ENCODE measurements at regions not wholly inside any gene's neighbourhood (a gene's known extent, or its start where the extent isn't known, plus 50 kb on each side); places are given as distances from the start of the nearest gene placed in this dataset.
"Not testable (repeated sequence)": the region's sequence is repeated elsewhere in the genome, so short reads cannot be mapped to it uniquely, and the experiment has no call there.

DNA sequence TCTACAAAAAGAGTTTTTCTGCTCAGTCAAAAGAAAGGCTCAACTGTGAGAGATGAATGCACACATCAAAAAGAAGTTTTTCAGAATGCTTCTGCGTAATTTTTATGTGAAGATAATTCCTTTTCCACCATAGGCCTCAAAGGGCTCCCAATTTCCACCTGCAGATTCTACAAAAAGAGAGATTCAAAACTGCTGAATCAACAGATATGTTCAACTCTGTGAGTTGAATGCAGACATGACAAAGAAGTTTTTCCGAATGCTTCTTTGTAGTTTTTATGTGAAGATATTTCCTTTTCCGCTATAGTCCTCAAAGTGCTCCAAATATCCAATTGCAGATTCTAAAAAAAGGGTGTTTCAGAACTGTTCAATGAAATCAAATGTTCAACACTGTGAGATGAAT lies 300.8 kb upstream of the DEFB115 start:
- not testable (repeated sequence) for TF ChIP-seq POLR2A (IDR thresholded peaks at IDR 0.05; ENCODE audit: low read depth); CTCF (IDR thresholded peaks at IDR 0.05)

Data from esophagus muscularis mucosa (tissue), 3 donors.